Right ventricle myocardium inferior (tissue), 1 donor: ENCODE measurements at regions not wholly inside any gene's neighbourhood (a gene's known extent, or its start where the extent isn't known, plus 50 kb on each side); places are given as distances from the start of the nearest gene placed in this dataset.

Experiments used
- ATAC-seq: fragments of 200-7000 bp; cut with Tn5 transposase; one replicate; pipeline ENCODE4 v1.9.1; 2020; ENCODE audit warnings: mild to moderate bottlenecking, moderate library complexity
- DNase-seq: peaks from one replicate; pipeline ENCODE4 v3.0.0; 2021; ENCODE audit errors: missing footprints
- intact Hi-C: fragments of 100-400 bp; cut with DNase I; formaldehyde crosslinking; loops from one replicate; pipeline ENCODE4 v1.11.0; 2022
- donor health status: DM: no; HTN: yes; CAD: no; lungs with severe emphysema.

DNA sequence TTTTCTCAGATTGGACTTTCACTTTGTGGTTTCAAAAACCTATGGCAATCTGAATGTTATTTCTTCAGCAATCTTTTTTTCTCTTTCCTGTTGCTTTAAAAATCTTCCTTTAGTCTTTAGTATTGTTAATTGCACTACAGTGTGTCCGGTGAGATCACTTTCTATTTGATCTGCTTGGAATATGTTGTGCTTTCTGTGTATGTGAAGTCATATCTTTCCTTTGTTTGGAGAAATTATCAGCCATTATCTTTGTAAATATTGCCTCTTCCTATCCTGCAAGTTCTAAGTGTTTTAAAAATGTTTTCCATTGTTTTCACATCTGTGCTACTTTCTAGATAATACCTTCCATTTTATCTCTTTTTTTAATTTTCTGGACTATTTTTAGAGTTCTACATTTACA lies 171.4 kb upstream of the PRSS16 start:
- DNase-seq (no peak), ATAC-seq (no peak)
- intact Hi-C loops, result no loop called here

DNA sequence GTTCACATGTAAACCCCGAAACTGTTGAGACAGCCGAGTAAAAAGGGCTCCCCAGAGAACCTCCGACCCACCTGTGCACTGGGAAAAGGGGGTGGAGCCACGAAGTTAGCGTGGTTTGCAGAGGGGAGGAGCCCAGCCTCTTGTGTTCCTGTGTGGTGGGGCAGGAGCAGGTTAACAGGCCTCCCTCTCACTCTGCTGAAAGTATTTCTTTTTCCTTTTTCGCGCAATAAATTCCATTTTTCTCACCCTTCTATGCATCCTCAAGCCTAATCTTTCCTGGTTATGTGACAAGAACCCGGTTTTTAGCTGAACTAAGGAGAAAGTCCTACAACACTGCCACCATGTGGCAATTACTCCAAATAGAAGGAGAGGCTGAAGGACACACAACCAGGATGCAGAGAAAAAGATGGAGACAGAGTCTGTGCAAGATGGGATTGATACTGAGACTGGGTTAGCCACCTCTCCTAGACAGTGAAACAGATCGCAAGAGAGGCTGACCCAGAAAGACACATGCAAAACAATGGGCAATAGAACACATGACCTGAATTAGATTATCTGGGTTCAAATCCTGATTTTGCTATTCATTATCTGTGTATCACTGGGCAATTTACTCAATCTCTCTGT lies 168.7 kb upstream of the PRSS16 start:
- ATAC-seq, result no peak
- DNase-seq, result no peak
- intact Hi-C loops, result loop anchor here (1.0 kb wide), 1 partner anchor 472 kb away; no protein-coding TSS in a partner anchor

DNA sequence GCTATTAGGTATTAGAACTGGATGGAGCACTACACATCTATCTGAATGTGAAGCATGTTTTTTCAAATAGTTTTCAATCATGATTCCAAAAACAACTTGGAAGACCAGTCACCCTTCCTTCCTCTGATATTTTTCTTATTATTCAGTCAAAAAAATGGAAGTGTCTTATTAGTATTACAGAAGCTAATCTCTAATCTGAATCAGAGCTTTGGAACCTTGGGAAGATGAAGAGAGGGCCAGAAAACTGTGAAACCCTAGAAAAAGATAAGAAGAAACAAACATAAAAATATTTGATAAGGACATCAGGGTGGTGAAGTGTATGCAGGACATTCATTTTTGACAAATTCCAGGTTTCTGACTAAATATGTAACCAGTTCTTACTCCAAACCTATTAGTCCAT lies 166.3 kb upstream of the PRSS16 start:
- ATAC-seq (no peak), DNase-seq (no peak)
- intact Hi-C loops, result no loop called here

DNA sequence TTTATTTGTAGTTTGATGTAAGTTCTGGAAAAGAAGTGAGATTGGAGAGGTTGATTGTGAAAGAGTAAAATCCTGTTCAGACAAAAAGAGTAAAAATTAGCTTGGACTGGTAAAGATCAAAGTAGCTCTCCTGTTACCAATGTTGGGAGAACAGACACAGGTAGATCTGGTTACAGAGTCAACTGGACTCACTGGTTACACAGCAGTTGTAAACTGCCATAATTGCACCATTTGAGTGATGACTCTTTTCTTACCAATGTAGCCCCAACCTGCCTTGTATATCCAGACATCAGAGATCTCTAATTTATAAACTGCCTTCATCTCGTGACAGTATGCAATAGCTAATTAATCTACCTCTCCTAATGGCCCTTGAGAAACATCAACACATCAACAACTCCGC lies 165.6 kb upstream of the PRSS16 start:
- DNase-seq, result no peak
- no peak for ATAC-seq
- intact Hi-C loops, result no loop called here

DNA sequence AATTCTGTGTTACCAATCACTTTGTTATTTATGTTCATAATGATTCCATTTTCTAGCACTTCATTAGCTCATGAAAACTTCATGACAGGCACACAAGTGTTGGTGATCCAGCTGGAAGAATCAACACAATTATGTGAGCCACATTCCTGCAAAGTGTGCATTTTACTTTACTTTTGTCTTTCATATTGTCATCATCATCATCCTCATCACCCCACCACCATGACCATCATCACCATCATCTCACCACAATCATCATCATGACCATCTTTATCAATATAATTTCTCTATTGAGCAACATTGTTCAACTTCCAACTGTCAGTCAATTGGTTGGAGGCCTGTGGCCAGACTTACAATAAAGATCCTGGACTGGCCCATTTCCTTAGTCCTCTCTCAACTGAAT lies 159.4 kb upstream of the PRSS16 start:
- no peak for DNase-seq
- no peak for ATAC-seq
- intact Hi-C loops, result no loop called here

DNA sequence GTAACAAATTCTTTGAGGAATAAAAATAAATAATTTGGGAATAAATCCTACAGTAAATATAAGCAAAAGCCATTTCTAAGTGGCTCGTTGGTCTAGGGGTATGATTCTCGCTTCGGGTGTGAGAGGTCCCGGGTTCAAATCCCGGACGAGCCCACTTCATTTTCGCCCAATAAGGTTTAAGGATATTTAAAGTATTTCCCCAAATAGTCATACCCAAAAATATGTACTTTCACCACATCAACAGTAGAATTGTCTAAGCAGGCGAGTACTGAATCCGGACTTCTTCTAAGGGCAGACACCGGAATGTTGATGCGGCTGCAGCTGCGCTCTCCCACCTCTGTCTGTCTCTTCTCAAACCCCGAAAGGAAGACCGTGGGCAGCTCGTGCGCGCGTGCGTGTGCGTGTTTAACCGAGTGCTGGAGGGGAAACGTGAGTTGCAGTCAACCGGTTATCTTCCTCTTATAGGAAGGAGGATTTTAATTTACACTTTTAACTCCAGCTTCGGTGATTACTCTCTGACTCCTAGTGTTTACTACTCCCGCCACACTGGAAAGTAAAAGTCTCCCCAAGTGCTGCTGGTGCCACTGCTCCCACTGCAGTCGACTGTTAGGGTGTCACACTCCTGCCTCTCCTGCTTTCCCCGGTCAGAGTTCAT lies 155.7 kb upstream of the PRSS16 start:
- ATAC-seq (no peak), DNase-seq (no peak)
- intact Hi-C loops, result no loop called here

DNA sequence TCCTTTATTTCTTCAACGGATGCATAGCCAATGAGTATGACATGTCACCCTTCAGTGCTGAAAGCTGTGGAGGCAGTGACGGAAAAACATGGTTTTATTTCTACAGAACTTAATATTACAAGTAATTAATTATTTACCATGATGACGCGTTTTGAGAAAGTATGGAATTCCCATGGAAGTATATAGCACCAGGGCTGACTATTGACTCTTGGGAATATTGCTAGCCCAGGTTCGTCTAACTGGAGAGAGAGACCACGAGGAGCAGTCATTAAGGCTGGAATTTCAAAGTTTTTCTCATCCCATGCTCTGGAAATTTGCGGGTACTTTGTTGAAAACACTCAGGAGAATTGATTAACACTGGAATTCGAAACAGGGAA lies 155.2 kb upstream of the PRSS16 start:
- intact Hi-C loops, result no loop called here
- DNase-seq (no peak), ATAC-seq (no peak)

DNA sequence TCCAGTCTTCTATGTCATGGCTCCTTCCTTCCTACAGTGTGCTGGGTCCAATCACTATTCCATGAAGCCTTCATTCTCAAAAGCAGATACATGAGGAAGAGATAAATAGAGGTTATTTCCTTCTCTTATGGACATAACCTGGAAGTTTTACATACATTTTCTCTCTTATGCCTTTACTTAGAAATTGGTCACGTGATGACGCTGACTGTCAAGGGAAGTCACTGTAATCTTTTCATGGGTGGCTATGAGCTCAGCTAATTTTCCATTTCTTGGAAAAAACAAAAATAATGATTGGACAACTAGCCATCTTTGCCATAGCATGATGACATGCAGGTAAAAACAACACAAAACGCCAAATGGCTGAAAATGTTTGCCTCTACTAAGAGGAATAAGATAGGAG lies 151.6 kb upstream of the PRSS16 start:
- no peak for ATAC-seq
- DNase-seq, result no peak
- intact Hi-C loops, result no loop called here

DNA sequence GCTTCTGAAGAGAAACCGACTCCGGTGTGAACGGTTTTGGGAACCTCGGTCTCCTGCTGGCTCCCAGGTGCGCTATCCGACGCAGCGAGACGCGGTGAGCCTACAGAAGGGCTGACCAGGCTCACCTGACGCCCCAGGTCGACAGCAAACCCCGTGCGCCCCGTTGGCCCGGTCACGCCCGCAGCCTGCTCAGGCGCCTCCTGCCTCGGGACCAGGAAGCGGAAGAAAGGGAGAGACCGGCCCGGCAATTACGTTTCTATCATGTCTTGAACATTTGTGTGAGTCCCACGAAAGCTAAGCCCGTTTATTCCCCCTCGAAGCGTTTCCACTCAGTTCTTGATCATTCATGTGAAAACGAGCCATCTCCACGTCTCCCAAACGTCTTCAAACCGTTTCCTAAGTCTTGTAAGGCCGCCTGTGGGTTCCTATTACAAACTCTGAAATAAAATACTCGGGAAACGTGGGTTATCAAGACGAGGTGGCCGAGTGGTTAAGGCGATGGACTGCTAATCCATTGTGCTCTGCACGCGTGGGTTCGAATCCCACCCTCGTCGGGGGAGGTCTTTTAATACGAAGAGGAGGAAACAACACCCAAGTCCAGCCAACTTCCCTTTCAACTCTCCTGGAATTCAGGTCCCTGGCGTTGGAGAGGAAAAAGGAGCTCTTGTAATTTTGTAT lies 150.5 kb upstream of the PRSS16 start:
- ATAC-seq, result no peak
- no peak for DNase-seq
- intact Hi-C loops, result no loop called here

DNA sequence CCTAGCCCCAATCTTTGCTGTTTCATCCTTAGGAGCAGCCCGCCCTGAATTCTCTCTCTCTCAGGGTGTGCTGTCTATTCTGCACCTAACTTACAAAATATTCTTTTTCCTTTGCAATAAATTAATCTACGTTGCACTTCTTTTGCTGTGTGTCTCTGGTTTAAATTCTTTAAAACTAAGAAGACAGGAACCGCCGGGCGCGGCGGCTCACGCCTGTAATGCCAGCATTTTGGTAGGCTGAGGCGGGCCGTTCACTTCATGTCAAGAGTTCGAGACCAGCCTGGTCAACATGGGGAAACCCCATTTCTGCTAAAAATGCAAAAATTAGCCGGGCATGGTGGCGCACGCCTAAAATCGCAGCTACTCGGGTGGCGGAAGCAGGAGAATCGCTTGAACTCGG lies 148.5 kb upstream of the PRSS16 start:
- intact Hi-C loops, result no loop called here
- ATAC-seq, result no peak
- no peak for DNase-seq

DNA sequence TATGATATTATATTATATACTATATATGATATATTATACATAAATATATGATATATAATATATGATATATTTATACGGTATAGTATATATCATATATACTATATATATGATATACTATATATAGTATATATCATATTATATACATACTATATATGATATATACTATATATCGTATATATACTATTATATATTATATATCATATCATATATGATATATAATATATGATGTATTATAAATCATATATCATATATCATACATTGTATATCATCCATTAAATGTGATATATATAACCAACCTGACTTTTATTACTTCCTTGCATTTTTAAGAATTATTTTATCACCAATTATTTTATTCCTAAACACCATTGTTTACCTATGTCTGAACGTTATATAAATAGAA lies 146.6 kb upstream of the PRSS16 start:
- ATAC-seq (no peak), DNase-seq (no peak)
- intact Hi-C loops, result no loop called here

DNA sequence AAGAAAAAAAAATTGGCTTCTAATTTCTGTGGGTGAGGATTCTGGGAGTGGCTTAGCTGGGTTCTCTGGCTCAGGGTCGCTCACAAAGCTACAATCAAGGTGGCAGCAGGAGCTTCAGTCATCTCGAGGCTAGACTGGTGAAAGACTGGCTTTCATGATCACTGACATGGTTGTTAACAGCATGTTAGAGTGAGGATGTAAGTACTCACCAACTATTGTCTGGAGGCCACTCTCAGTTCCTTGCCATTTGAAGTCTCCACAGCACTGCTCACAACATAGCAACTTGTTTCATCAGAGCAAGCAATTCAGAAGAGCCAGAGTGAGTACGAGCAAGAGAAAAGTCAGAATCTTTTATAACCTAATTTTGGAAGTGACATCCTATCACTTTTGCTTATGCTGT lies 145.7 kb upstream of the PRSS16 start:
- intact Hi-C loops, result no loop called here
- no peak for ATAC-seq
- DNase-seq, result no peak

DNA sequence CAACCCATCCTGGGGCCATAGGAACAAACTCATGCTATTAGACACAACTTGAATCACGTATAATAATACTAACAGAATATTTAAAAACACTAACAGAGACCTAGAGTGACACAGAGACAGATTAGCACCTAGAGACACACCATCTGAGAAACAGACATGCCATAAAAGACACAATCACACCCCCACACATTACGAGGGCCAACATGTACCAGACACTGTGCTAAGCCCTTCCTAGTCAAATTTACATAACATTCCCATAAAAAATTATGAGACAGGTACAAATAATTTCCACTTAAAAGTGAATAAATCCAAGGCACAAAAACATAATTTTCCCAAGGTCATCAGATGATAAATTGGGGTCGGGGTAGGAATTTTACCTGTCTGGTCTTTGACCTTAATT lies 141.1 kb upstream of the PRSS16 start:
- no peak for DNase-seq
- intact Hi-C loops, result no loop called here
- no peak for ATAC-seq

DNA sequence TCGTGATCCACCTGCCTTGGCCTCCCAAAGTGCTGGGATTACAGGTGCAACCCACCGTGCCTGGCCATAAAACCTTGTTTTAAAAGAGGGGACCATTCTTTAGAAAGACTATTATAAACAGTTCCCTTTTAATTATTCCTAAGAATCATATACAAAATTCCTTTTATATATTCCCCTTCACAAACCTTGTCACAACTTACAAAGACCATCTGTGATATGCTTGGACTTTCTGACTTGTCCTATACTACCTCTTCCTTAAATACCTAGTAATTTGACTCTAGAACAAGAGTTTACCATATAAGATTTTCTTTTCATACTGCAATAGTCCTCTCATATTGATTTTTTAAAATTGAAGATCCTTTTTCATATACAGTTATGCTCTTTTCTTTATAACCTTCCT lies 135.8 kb upstream of the PRSS16 start:
- no peak for ATAC-seq
- intact Hi-C loops, result no loop called here
- no peak for DNase-seq

DNA sequence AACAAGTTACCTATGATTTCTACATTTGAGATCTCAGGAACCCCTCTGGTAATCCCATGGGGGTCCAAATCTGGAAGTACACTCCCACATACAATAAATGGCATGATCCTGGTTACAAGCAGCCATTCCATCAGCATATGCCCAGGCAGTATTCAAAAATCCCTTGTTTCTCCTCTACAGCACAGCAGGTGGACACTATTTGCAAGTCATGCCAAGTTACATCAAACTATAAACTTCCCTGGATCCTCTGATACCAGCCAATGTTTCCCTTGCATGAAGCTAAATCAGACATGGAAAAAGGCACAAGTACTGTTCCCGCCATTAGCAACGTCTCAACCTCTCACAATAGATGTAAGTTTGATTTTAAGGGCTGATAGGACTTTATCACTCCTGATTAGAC lies 134.5 kb upstream of the PRSS16 start:
- no peak for DNase-seq
- intact Hi-C loops, result no loop called here
- no peak for ATAC-seq

DNA sequence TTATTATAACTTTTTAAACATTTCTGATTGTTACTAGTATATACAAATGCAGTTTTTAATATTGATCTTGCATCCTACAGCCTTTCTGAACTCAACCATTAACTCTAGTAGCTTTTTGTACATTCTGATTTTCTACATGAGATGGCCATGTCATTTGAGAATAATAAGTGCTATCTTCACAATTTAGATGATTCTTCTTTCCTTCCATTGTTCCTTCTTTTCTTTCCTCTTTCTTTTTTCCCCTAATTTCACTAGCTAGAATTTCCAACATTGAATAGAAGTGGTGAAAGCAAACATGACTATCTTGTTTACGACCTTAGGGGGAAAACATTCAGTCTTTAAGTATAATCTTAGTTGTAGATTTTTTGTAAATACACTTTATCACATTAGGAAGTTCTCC lies 128.2 kb upstream of the PRSS16 start:
- intact Hi-C loops, result no loop called here
- no peak for DNase-seq
- no peak for ATAC-seq

DNA sequence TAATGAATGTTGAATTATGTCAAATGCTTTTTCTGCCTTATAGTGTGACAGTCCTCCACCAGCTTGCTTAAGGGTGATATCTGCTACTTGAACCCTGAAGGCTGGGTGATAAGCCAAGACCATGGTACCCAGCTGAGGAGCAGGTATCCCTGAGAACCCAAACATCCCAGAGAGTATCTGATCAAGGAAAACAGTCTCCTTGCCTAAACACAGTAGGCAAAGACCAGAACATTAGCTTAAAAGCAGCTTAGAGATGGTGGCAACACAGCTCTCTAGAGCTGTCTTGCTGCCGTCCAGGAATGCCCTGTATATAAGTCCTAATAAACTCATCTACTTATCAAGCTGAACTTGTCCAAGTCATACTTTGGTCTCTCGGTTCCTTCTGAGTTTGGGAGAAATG lies 127.7 kb upstream of the PRSS16 start:
- intact Hi-C loops, result loop anchor here (5.0 kb wide), 1 partner anchor 43 kb away; no protein-coding TSS in a partner anchor

DNA sequence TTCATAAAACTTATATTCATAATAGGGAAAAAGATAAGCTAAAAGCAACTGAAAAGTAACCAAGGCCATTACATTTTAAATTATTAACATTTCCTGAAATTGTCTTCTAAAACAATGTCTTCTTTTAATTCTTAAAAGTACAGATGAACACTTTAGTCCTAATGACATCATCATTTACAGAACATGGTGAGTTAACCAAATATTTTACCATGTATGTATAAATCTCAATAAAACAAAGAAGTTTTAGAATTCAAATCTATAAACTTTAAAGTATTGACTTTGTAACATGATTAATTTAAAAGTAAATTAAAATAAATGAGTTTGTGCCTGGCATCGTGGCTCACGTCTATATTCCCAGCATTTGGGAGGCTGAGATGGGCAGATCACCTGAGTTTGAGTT lies 125.9 kb upstream of the PRSS16 start:
- DNase-seq (no peak), ATAC-seq (no peak)
- intact Hi-C loops, result loop anchor here (5.0 kb wide), 1 partner anchor 41 kb away; no protein-coding TSS in a partner anchor

More for the DNA sequence above, 127.7 kb upstream of the PRSS16 start:
- ATAC-seq (no peak), DNase-seq (no peak)

DNA sequence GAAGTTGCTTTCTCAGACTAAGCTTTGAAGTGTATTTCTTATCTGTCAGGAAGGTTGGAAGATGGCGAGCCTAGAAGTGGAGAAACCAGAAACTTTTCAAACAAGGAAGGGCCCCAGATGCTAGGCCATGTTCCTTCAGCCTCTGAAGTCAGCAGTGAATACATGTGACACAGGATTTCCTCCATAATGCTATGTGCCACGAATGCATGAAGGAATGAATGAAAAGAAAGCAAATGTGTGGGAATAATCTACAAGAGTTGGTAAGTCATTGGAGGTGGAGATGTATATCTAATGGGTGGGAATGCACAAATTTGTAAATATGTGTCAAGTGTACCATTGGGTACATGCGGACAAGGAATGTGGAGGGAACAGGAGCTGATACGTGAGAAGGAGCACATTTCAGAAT lies 123.2 kb upstream of the PRSS16 start:
- intact Hi-C loops, result loop anchor here (5.0 kb wide), 1 partner anchor 38 kb away; no protein-coding TSS in a partner anchor

DNA sequence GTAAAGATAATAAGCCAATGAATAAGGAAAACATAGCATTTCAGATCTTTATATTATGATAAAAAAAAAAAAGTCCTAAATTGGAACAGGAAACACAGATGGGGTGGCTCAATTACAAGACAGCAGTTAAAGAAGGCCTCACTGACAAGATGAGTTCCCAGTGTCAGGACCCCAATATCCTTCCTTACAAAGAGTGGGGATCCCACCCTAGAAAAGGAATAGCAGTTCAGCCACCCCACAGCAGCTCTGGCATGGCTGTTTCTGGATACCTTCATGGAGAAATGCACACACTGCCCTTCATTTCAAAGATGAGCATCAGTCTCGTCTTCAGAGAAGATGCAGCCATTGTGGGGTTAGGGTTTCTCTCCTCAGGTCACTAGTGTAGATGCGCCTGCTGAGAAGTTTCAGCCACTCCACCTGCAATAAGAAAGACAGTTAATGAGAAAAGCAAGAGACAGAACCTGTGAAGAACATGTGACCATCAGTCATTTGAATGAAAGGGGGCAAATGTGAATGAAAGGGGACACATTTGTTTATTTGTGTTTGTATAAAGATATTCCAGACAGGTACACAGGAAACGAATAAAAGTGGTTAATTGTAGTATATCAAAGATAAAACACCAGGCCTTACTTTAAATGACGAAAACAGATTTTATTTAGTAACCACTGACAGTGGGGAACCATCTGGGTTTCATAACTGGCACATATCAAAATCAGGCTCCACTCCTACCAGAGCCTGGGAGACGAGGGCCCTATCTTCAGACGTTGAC lies 121.3 kb upstream of the PRSS16 start:
- DNase-seq, result no peak
- ATAC-seq, result no peak
- intact Hi-C loops, result loop anchor here (5.0 kb wide), 1 partner anchor 626 kb away; no protein-coding TSS in a partner anchor

More for the DNA sequence above, 123.2 kb upstream of the PRSS16 start:
- ATAC-seq (no peak), DNase-seq (no peak)
